ENCODE measurements at regions not wholly inside any gene's neighbourhood (a gene's known extent, or its start where the extent isn't known, plus 50 kb on each side); places are given as distances from the start of the nearest gene placed in this dataset.

DNA sequence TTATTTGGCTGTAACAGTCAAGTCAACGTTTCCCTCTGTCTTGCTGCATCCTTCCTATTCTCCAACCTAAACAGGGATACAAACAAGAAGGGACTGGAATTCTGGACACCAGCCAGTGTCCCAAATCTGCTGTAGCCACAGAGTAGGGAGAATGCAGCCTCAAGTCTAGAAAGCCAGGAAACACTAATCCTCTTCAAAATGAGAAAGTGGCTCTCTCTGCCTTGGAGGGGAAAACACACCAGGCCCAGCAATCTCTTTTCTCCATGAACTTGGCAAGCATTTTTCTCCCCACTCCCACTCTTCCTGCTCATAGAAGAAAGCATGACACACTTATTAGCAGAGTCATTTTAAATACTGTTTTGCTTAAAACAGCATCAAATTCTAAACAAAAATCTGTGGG, 781.7 kb downstream of the SQOR start:
- no TSS peak for BruUV-seq (replicated peaks)
- TF ChIP-seq TCF7L2 (IDR thresholded peaks at IDR 0.05; ENCODE audit: low read depth, low read length), result no peak
- TF ChIP-seq, protein P1, sequence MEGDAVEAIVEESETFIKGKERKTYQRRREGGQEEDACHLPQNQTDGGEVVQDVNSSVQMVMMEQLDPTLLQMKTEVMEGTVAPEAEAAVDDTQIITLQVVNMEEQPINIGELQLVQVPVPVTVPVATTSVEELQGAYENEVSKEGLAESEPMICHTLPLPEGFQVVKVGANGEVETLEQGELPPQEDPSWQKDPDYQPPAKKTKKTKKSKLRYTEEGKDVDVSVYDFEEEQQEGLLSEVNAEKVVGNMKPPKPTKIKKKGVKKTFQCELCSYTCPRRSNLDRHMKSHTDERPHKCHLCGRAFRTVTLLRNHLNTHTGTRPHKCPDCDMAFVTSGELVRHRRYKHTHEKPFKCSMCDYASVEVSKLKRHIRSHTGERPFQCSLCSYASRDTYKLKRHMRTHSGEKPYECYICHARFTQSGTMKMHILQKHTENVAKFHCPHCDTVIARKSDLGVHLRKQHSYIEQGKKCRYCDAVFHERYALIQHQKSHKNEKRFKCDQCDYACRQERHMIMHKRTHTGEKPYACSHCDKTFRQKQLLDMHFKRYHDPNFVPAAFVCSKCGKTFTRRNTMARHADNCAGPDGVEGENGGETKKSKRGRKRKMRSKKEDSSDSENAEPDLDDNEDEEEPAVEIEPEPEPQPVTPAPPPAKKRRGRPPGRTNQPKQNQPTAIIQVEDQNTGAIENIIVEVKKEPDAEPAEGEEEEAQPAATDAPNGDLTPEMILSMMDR (IDR thresholded peaks at IDR 0.05), result no peak
- TF ChIP-seq SIN3A (IDR thresholded peaks at IDR 0.05; ENCODE audit: borderline replicate concordance, insufficient read depth, low read depth, low read length), result no peak
- no peak for TF ChIP-seq POLR2AphosphoS5 (IDR thresholded peaks at IDR 0.05; ENCODE audit: low read depth, low read length)
- TF ChIP-seq, protein P2, sequence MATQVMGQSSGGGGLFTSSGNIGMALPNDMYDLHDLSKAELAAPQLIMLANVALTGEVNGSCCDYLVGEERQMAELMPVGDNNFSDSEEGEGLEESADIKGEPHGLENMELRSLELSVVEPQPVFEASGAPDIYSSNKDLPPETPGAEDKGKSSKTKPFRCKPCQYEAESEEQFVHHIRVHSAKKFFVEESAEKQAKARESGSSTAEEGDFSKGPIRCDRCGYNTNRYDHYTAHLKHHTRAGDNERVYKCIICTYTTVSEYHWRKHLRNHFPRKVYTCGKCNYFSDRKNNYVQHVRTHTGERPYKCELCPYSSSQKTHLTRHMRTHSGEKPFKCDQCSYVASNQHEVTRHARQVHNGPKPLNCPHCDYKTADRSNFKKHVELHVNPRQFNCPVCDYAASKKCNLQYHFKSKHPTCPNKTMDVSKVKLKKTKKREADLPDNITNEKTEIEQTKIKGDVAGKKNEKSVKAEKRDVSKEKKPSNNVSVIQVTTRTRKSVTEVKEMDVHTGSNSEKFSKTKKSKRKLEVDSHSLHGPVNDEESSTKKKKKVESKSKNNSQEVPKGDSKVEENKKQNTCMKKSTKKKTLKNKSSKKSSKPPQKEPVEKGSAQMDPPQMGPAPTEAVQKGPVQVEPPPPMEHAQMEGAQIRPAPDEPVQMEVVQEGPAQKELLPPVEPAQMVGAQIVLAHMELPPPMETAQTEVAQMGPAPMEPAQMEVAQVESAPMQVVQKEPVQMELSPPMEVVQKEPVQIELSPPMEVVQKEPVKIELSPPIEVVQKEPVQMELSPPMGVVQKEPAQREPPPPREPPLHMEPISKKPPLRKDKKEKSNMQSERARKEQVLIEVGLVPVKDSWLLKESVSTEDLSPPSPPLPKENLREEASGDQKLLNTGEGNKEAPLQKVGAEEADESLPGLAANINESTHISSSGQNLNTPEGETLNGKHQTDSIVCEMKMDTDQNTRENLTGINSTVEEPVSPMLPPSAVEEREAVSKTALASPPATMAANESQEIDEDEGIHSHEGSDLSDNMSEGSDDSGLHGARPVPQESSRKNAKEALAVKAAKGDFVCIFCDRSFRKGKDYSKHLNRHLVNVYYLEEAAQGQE (IDR thresholded peaks at IDR 0.05; ENCODE audit: insufficient read depth in 1 of 2, low read depth in 2 of 2, low read length in 1 of 2), result no peak

GRCh38 chr15:46420990-46421389, 786.2 kb downstream of the SQOR start:
- POLR2A ChIA-PET, result no interaction called here
- Histone ChIP-seq H3K4me3 (ENCODE audit: low read depth in 2 of 2, low read length in 2 of 2) (no peak overlapping the region), H3K9me3 (ENCODE audit: control insufficient read depth, insufficient read depth, low read depth, low read length) (no peaks in the 10 kb centered on the region; the same call in 1 of the 2 replicates), H3K27me3 (ENCODE audit: control insufficient read depth, insufficient read depth, low read length) (no peaks in the 10 kb centered on the region), H3K36me3 (ENCODE audit: control insufficient read depth, insufficient read depth, low read length) (no peaks in the 10 kb centered on the region), H3K27ac (ENCODE audit: low read length) (no peak overlapping the region), H3K4me1 (ENCODE audit: control insufficient read depth, insufficient read depth, low read length) (no peaks in the 10 kb centered on the region)
- in situ Hi-C loops (cut with HindIII; ENCODE audit: low pct_unique_long_range_greater_than_20kb, low sequenced_read_pairs) (no loop called here), intact Hi-C loops (cut with micrococcal nuclease; ENCODE audit: unreplicated experiment) (no loop called here)
- TF ChIP-seq, protein P2 (IDR thresholded peaks at IDR 0.05; ENCODE audit: insufficient read depth in 1 of 2, low read depth in 2 of 2, low read length in 1 of 2), result no peak
- TF ChIP-seq TCF7L2 (IDR thresholded peaks at IDR 0.05; ENCODE audit: low read depth, low read length) (no peak), SIN3A (IDR thresholded peaks at IDR 0.05; ENCODE audit: borderline replicate concordance, insufficient read depth, low read depth, low read length) (no peak), POLR2AphosphoS5 (IDR thresholded peaks at IDR 0.05; ENCODE audit: low read depth, low read length) (no peak)
- TF ChIP-seq, protein P1 (IDR thresholded peaks at IDR 0.05), result no peak
- CTCF ChIA-PET, result no interaction called here
- DNase-seq (ENCODE audit: low read depth, low spot score) (no peak), ATAC-seq (no peak)
- BruUV-seq (replicated peaks), result no TSS peak

More for the DNA sequence above, 781.7 kb downstream of the SQOR start:
- H3K36me3 ChIP-seq (ENCODE audit: control insufficient read depth, insufficient read depth, low read length), result no peaks in the 10 kb centered on the region
- intact Hi-C loops (cut with micrococcal nuclease; ENCODE audit: unreplicated experiment) (no loop called here), in situ Hi-C loops (cut with HindIII; ENCODE audit: low pct_unique_long_range_greater_than_20kb, low sequenced_read_pairs) (no loop called here)
- no peaks in the 10 kb centered on the region for H3K27me3 ChIP-seq (ENCODE audit: control insufficient read depth, insufficient read depth, low read length)
- H3K4me3 ChIP-seq (ENCODE audit: low read depth in 2 of 2, low read length in 2 of 2), result no peak overlapping the region
- H3K27ac ChIP-seq (ENCODE audit: low read length), result no peak overlapping the region
- ChIA-PET POLR2A (no interaction called here), CTCF (no interaction called here)
- ATAC-seq (no peak), DNase-seq (ENCODE audit: low read depth, low spot score) (no peak)
- H3K9me3 ChIP-seq (ENCODE audit: control insufficient read depth, insufficient read depth, low read depth, low read length), result no peaks in the 10 kb centered on the region; the same call in 1 of the 2 replicates
- no peaks in the 10 kb centered on the region for H3K4me1 ChIP-seq (ENCODE audit: control insufficient read depth, insufficient read depth, low read length)
